GM21717 (cell line): ENCODE measurements at regions not wholly inside any gene's neighbourhood (a gene's known extent, or its start where the extent isn't known, plus 50 kb on each side); places are given as distances from the start of the nearest gene placed in this dataset.
"Not testable (repeated sequence)": the region's sequence is repeated elsewhere in the genome, so short reads cannot be mapped to it uniquely, and the experiment has no call there.

Experiments
- ATAC-seq: cut with Tn5 transposase; IDR thresholded peaks from one replicate; pipeline ENCODE4 v1.9.1; 2021; ENCODE audit warnings: mild to moderate bottlenecking, moderate library complexity; ENCODE audit not compliant: unreplicated experiment

DNA sequence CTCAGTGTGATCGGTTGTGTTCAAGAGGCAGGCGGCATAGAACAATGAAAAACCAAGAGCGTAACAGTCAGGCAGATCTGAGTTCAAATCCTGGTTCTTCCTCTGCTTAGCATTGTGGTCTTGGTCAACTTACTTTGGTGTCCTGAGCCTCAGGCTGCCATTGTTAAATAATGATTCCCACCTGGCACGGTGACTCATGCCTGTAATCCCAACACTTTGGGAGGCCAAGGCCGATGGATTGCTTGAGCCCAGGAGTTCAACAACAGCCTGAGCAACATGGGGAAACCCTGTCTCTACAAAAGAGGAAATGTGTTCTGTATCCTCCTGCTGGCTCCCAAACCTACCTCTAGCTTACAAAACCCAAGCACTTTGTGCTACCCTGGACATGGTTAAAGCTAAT lies 129.0 kb upstream of the STX18 start:
- ATAC-seq: no peak

DNA sequence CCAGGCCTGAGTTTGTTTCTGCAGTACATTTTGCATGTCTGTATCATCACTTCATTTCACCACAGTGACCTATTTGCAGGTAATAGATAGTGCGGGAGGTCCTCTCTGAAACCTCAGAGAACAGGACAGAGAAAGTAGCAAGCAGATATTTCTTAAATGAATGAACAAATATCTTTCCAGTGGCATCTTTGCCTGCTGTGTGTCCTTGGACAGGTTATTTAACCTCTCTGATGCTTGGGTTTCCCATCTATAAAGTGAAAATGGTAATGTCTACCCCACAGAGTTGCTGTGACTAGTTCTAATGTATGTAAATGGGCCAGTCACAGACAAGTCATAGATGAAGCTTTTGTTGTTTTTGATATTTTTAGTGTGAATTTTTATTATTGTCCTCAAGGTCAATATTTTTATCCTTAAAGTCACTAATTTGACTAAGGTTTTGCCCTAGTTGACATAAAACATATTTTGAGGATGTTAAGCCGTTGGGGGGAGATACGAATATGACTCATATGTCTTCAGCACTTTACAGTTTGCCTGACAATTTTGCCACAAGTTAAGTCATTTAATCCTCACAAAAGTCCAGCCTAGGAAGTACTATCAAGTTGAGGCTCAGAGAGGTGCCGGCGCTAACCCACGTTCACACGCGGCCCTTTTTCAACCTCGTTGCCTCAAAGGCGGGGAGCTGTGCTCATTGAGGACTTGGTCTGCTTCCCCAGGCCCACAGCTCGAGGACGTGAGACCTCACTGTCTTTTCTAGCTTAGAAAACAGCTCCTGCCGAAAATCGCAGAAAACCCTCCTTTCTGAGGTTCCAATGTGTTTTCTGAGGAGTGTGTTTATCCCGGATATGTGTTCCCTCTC lies 126.7 kb upstream of the STX18 start:
- no peak for ATAC-seq

DNA sequence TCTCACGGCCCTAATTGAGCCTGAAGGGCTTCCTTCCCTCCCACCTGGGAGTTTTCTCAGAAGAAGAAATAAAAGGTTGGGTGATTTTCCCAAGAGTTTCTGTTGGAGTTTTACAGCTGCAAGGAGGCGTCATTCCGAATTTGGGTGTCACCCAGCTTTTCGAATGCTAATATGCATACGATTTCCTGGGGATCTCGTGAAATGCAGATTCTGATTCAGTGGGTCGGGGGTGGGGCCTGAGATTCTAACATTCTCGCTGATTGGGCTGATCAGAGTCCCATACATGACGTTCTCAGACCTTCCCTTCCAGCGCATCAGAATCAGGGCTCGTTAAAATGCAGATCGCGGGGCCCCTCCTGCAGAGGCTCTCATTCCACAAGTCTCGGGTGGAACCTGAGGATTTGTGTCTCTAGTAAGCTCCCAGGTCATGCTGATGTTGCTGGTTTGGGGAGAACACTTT lies 125.8 kb upstream of the STX18 start:
- no peak for ATAC-seq

DNA sequence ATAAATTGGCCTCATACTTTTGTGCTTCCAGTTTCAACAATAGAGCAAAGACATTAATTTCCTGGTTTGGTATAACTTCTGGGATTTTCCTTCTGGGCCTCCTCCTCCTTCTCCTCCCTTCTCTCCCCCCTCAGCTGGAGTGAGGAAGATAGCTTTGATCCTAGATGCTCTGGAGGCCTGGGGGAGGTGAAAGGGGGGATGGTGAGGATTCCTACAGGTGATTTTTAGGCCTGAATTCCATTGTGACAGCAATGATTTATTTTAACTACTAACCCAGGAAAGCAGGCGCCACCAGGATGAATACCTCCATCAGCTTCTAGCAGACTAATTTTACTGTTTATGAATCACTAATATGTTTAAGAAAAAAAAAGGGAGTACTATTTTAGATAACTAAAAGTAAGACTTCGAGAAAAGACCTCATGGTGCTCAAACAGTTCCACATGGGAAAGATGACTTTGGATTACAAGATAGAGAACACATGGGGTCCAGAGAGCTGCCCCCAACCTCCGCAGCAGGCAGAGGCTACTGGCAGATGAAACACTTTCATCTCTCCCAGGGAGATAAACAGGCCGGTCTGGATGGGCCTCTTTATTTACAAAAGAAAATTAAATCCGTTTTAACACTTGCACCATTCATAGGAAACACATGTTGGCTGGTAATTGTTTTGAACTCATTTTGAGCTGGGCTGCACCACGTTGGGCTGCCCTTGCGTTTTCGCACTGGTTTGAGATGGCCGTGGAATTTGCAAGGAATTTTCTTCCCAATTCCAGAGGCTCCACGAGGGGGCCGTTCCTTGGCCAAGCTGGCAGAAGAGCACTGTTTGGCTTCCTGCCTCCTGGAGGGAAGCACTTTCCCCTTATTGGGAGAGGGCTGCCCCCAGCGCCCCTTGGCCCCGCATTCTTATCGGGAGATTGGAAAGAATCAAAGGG lies 125.1 kb upstream of the STX18 start:
- no peak for ATAC-seq

DNA sequence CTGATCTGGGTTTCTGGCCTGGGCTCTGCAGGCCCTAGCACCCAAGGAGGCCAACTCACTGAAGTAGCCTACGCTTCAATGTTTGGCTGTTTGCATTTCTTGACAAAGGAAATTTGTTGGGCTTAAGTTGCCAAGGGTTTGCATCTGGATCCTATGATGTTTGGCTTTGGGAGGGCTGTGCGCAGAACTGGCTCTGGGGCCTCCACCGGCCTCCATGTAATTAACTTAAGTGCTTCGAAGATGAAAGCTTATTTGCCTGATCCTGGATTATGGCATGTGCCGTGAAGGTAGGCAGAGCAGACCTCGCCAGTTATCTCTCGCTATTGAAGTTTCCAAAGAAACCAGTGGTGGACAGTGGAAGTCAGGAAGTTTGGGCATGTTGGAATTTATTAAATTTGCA lies 124.3 kb upstream of the STX18 start:
- ATAC-seq: no peak

DNA sequence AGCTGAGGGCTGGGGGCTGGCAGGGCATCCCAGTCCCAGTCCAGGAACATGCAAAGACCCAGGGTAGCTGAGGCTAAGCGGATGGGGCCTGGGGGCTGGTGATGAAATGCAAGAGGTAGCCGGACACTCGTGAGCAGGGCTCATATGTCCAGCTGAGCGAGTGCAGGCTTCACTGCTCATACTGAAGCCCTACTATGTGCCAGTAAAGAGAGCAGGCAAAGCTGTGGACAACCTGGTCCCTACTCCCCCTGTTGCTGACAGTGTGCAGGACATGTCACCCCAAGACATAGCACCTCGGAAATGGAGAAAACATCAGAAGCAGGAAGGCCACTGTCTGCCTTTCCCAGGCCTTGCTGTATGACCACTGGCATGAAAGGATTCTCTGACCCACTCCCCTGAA lies 122.4 kb upstream of the STX18 start:
- no peak for ATAC-seq

DNA sequence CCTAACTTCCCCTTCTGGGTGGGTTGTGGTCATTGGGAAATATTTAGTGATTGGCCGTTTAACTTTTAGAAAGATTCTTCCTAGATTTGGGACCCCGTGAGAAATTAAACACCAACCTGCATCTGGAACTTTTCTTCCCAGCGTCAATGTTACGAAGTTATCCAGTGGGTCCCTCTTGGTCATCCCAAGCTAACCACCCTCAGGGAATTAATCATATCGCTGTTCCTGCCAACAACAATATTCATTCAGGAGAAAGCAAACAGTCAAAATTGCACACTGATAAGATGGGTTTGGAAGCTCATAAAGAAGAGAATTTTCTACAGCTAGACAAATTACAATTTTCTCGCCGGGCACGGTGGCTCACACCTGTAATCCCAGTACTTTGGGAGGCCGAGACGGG lies 121.2 kb upstream of the STX18 start:
- ATAC-seq: no peak

DNA sequence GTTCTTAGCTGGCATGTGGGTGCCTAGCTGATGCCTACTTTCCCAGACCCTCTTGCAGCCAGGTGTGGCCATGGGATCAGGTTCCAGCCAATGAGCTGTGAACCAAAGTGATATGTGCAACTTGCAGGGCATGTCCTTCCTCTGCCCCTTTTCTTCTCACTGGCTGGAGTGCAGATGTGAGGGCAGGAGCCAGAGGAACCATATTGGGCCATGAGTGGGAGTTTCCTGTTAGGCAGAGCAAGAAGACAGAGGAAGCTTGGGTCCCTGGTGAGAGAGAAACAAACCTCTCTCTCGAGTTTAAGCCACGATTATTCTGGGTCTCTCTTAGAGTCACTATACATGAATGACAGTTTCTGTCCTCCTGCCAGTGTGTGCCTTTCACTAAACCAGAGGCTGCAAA lies 120.4 kb upstream of the STX18 start:
- ATAC-seq: no peak

DNA sequence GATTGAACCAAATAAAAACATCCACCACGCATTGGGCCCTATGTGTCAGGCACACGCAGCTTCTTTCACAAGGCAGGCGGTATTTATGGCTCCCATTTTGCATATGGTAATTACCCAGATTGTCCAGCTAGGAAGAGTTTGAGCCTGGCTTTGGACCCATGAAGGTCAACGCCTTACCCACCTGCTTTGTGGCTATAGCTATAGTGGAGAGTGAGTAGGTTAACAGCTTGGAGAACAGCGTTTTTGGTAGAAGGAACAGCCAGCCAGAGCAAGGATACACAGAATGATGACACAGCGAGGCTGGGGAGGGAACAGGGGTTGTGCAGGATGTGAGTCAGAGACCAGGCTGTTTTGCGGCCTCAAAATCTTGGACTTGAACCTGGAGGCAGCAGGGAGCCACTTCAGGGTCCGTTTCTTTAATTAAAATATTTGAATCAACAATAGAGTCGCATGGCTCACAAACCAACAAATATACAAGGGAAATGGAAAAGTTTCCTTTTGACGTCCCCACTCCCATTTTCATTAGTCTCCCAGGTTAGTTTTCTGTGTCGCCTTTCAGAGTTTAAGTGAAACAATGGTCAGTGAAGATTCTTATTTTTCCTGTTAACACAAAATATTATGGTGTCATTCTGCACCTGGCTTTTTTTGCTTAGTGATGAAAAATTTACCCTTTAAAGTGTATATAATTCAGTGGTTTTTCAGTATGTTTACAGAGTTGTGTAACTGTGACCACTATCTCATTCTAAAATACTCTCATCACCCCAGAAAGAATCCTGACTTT lies 118.2 kb upstream of the STX18 start:
- ATAC-seq: no peak

DNA sequence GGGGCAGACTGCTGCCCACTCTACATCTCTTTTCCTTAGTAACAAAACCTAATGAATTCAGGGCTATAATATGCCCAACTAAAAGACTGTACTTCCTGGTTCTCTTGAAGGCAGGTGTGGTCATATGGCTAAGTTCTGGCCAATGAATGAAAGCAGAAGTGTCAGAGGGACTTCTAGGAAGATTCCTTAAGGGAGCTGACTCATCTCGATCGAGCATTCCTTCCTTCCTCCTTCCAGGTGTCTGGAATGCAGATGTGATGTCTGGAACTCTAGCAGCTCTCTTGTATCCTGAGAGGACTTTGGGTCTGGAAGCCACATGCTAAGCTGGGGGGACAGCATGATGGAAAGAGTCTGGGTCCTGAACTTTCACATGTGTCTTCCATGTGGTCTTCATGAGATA lies 116.2 kb upstream of the STX18 start:
- no peak for ATAC-seq

DNA sequence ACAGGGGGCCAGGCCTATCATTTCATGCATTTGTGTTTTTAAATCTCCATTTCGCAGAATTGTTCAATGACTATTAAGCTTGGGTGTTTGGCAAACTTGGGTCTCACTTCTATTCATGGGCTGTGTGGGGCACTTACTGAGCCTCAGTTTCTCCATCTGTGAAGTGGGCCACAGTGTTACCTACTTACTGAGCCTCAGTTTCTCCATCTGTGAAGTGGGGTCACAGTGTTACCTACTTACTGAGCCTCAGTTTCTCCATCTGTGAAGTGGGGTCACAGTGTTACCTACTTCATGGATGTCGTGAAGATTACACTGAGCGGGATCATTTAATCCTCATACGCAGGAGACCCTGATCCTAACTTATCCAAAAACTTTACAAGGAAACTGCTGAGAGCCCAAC lies 115.1 kb upstream of the STX18 start:
- ATAC-seq: no peak

DNA sequence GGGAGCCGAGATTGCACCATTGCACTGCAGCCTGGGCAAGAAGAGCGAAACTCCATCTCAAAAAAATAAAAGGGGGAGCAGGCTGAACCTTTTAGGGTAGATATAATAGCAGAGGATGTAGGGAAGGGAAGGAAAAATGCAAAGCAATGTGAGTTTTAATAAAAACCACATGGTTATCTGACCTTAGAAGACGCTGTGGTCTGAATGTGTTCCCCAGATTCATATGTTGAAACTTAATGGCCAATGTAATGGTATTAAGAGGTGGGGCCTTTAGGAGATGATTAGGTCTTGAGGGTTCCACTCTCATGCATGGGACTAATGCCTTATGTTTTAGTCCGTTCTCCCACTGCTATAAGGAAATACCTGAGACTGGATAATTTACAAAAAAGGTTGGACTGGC lies 114.1 kb upstream of the STX18 start:
- no peak for ATAC-seq

DNA sequence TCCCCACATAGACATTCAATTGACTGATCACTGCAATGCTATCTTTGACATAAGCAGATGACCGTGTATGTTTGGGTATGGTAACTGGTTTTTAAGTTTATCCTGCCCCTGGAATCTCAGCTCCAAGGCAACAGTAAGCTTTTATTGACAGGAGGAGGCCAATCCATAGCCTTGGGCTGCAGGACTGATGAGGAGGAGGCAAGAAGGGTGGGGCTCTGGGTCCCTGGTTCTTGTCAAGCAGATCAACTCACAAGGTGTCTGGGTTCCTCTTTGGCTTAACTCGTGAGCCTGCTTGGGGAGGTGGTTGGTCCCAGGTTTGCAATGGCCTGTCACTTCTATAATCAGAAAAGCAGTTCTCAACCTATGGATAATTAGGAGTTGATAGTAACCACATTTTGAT lies 113.2 kb upstream of the STX18 start:
- no peak for ATAC-seq

DNA sequence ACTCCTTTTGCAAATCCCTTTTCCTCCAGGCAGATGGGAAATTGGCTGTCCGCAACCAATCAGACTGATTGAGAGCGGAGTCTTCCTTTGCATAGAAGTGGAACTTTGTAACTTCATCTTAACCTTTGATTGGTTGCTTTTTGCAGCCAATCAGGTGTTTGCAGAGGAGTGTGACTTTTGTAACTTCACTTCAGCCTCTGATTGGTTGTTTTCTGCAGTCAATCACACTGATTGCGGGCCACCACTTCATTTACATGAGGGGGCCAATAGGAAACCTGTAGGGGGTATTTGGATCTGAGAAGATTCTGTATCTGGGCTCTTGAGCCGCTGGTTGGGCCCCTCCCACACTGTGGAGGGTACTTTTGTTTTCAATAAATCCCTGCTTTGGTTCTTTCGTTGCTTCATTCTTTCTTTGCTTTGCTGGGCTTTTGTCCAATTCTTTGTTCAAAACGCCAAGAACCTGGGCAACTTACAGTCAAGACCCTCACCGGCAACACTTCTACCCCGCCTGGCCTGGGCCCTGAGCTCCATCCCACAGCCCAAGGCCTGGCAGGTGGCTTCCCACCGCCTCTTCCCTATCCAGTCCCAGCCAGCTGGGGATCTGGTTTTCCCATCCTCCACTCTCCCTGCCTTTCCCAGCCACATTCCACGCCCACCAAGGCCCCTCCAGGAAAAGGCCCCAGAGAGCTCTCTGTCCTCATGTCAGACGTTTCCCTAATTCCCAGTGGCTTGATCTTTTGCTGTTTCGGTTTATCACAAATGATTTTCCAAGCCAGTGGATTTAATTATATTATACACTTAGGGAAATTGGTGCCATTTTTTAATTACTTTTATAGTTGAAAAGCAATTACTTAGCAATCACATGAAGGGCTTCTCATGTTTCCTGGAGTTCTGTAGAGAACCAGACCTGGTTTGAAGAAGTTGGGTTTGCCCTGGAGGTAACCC lies 110.2 kb upstream of the STX18 start:
- no peak for ATAC-seq

DNA sequence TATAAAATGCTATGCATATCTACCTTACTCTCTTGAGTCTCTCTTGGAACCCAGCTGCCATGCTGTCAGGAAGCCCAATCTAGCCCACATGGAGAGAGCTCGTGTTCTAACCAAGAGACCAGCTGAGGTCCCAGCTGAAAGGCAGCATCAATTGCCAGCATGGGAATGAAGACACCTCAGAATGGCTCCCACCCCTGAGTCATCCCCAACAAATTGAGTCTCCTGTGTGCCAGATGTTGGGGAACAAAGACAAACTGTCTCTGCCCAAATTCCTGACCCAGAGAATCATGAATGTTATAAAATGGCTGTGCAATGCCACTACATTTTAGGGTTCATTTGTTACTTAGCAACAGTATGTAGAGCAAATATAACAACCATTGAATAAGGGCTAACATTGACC lies 105.2 kb upstream of the STX18 start:
- ATAC-seq: no peak

DNA sequence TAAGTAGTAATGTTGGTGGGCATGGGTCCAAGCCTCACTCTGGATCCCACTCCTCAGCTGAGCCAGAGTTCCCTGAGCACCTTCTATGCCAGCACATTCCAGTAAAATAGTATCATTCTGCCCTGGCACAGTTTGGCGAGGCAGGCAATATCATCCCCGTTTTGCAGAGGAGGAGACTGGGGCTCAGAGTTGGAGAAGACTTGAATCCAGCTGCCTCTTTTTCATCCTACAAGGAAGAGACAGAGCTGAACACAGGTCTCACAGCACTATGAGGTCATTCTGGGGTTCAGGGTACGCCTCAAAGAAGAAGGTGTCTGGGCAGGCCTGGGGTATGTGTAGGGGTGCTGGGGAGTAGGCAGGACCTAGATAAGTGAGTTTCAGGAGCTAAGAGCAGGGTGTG lies 103.9 kb upstream of the STX18 start:
- no peak for ATAC-seq

DNA sequence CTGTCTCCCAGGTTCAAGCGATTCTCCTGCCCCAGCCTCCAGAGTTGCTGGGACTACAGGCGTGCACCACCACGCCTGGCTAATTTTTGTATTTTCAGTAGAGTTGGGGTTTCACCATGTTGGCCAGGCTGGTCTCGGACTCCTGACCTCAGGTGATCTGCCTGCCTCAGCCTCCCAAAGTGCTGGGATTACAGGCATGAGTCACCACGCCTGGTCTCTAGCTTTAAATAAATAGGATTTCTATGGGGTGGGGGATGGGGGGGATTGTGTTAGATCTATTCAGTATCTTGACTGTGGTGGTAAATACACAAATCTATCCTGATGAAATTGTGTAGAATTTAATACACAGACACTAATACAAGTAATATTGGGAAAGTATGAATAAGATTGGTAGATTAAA lies 102.4 kb upstream of the STX18 start:
- ATAC-seq: not testable (repeated sequence)

DNA sequence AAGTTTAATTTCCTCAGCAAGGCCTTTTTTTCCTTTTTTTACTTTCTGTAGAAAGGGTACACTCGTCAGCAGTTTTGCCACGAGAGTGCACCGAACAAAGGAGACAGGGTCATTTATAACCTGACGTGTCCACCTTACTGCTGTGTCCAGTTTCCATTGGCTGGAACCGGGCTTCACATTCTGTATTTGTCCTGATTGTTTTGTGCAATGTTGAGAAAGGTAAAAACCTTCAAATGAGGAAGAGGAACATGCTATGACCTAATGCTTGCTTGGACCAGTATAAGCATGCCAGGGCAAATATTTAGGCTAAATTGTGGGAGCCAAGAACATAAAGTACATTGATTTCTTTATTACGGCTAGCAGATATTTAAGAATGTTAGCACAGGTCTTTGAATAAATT lies 101.9 kb upstream of the STX18 start:
- not testable (repeated sequence) for ATAC-seq

DNA sequence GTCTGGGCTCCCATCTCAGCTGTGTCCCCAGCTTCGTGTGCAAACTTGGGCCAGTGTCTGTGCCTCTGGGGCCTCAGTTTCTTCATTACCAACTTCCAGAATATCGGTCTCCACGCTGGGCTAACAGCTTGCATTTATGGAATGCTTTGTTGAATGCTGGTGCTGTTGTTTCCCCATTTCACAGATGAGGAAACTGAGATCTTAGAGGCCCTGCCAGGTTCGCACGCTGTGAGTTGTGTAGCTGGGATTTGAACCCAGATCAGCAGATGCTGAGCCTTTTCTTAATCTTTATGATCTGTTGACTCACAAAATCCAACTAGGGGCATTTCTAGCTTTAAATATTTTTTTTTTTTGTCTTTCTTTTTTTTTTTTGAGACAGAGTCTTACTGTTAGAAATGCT lies 101.5 kb upstream of the STX18 start:
- no peak for ATAC-seq

DNA sequence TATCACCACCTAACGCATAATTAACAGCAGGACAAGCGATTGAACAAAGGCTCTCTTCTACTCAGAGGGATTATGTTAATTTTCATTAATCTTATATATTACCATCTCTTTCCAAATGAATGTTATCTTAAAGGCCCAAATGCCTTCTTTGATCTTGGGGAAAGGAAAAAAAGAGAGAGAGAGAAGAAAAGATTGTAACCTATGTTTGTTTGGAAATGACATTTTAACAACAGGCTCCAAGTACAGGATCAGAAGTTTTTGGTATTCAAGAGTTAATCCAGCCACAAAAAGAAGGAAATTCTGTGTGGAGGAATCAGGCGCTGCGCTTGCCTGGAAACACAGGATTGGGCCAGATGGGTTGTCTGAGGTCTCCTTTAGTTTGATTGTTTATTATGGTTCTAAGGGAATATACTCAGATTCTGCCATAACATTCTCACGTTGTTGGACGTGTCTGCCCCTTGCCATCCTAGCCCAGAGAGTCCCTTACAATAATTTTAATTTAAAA lies 100.7 kb upstream of the STX18 start:
- ATAC-seq: no peak
